ENCODE measurements at regions not wholly inside any gene's neighbourhood (a gene's known extent, or its start where the extent isn't known, plus 50 kb on each side); places are given as distances from the start of the nearest gene placed in this dataset.

- no peak for TF ChIP-seq CTCF (optimal IDR thresholded peaks at IDR 0.05 in 1 of 3, IDR thresholded peaks at IDR 0.05 in 1 of 3, conservative IDR thresholded peaks at IDR 0.05 in 1 of 3; ENCODE audit: extremely low read depth in 1 of 3, insufficient read depth in 2 of 3, low read length in 3 of 3)
- no peak for TF ChIP-seq EZH2 (IDR thresholded peaks at IDR 0.05; ENCODE audit: low read length)
Measured at GRCh38 chr17:51516924-51517323, 256.6 kb downstream of the UTP18 start.
